MM.1S (cell line): ENCODE measurements at regions not wholly inside any gene's neighbourhood (a gene's known extent, or its start where the extent isn't known, plus 50 kb on each side); places are given as distances from the start of the nearest gene placed in this dataset.

Experiments
- DNase-seq: peaks from one replicate; pipeline ENCODE4 v3.0.0-alpha.2; 2015
- H2AFZ ChIP-seq: fragments of 300-600 bp; sonication (generic); 2 replicates; pipeline ENCODE4 v1.6.0; 2016; ENCODE audit warnings: antibody characterized with exemption, low read length
- H3F3A ChIP-seq: fragments of 300-600 bp; sonication (generic); 2 replicates; pipeline ENCODE4 v1.6.1; 2016; ENCODE audit warnings: mild to moderate bottlenecking, antibody characterized with exemption, low read length, moderate library complexity, mixed read lengths; ENCODE audit not compliant: insufficient read depth
- H3K27ac ChIP-seq: fragments of 300-600 bp; sonication (generic); 2 replicates; pipeline ENCODE4 v1.5.1; 2016; ENCODE audit warnings: mild to moderate bottlenecking, low read length
- H3K27me3 ChIP-seq: fragments of 300-600 bp; sonication (generic); replicated peaks from 2 replicates; pipeline ENCODE4 v1.6.0; 2016; ENCODE audit warnings: low read length; ENCODE audit not compliant: insufficient read depth
- H3K36me3 ChIP-seq: fragments of 300-600 bp; sonication (generic); replicated peaks from 2 replicates; pipeline ENCODE4 v1.6.1; 2016; ENCODE audit warnings: mild to moderate bottlenecking, low read length, mixed read lengths; ENCODE audit not compliant: insufficient read depth
- H3K4me1 ChIP-seq: fragments of 300-600 bp; sonication (generic); 2 replicates; pipeline ENCODE4 v1.6.1; 2016; ENCODE audit warnings: low read length, mixed read lengths
- H3K4me2 ChIP-seq: fragments of 300-600 bp; sonication (generic); 2 replicates; pipeline ENCODE4 v1.6.0; 2016; ENCODE audit warnings: low read depth, low read length
- H3K4me3 ChIP-seq: fragments of 300-600 bp; sonication (generic); 2 replicates; pipeline ENCODE4 v1.5.1; 2016; ENCODE audit warnings: low read length, mixed read lengths
- H3K79me2 ChIP-seq: fragments of 300-600 bp; sonication (generic); 2 replicates; pipeline ENCODE4 v1.6.1; 2016; ENCODE audit warnings: mixed run types, low read length, mixed read lengths
- H3K9ac ChIP-seq: fragments of 300-600 bp; sonication (generic); 2 replicates; pipeline ENCODE4 v1.6.1; 2016; ENCODE audit warnings: low read length, mixed read lengths
- H3K9me2 ChIP-seq: fragments of 300-600 bp; sonication (generic); replicated peaks from 2 replicates; pipeline ENCODE4 v1.6.1; 2016; ENCODE audit warnings: mild to moderate bottlenecking, low read length, mixed read lengths; ENCODE audit not compliant: insufficient read depth
- H3K9me3 ChIP-seq: fragments of 300-600 bp; sonication (generic); replicated peaks from 2 replicates; pipeline ENCODE4 v1.6.1; 2016; ENCODE audit warnings: mild to moderate bottlenecking, low read length, mixed read lengths; ENCODE audit not compliant: insufficient read depth
- H4K20me1 ChIP-seq: fragments of 300-600 bp; sonication (generic); 2 replicates; pipeline ENCODE4 v1.6.1; 2016; ENCODE audit warnings: mild to moderate bottlenecking, low read length, moderate library complexity, mixed read lengths; ENCODE audit not compliant: insufficient read depth
- CTCF ChIP-seq: fragments of 300-600 bp; sonication (generic); IDR thresholded peaks from 2 replicates; pipeline ENCODE4 v1.5.1; 2016; ENCODE audit warnings: antibody characterized with exemption, low read length, mixed read lengths
- EZH2 ChIP-seq: fragments of 300-600 bp; sonication (generic); optimal IDR thresholded peaks from 2 replicates; pipeline ENCODE3; 2017; ENCODE audit warnings: low read depth, mild to moderate bottlenecking, antibody characterized with exemption, low read length, mixed read lengths
- EZH2phosphoT487 ChIP-seq: fragments of 300-600 bp; sonication (generic); IDR thresholded peaks from 2 replicates; pipeline ENCODE4 v1.6.1; 2018; ENCODE audit warnings: antibody characterized with exemption, low read length

DNA sequence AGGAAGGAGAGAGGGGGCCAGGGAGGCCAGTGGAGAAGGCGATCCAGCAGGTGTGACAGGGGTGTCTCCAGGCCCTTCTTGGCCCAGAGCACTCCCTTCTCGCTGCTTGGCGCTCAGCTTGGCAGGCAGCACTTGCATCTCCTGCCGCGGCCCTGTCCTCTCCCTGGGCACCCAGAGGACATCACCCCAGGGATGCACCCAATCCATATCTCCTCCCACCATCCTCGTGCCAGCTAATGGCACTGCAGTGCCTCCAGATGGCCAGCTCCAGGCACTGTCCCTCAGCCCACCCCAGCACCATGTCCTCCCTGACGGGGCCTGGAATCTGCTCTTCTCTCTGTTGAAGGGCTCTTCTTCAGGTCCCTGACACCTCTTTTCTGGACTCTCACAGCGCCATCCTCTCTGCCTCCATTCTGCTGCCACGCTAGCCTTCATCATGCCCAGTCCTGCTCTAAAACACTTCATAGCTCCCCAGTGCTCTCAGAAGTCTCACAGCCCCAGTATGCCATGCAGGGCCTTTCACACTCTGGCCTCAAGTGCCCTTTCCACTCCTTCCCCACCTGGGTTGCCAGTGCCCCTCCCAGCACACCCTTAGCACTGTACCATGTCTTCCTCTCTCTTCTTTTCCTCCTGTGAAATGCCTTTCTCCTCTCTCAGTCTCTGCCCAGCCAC is 106.8 kb upstream of the SLC6A11 start:
- H3K27me3 ChIP-seq, result peaks cover 82% of the 10 kb centered on the region
- H3K9me2 ChIP-seq, result no peaks in the 10 kb centered on the region
- no peak overlapping the region for H3K4me3 ChIP-seq
- H3K9me3 ChIP-seq, result no peaks in the 10 kb centered on the region
- H3K79me2 ChIP-seq, result no peaks in the 10 kb centered on the region
- TF ChIP-seq EZH2 (no peak), EZH2phosphoT487 (no peak), CTCF (no peak)
- H2AFZ ChIP-seq, result no peak overlapping the region
- H3K36me3 ChIP-seq, result no peaks in the 10 kb centered on the region
- H3K4me1 ChIP-seq, result no peaks in the 10 kb centered on the region
- no peaks in the 10 kb centered on the region for H4K20me1 ChIP-seq
- H3K27ac ChIP-seq, result no peak overlapping the region
- no peaks in the 10 kb centered on the region for H3F3A ChIP-seq
- H3K9ac ChIP-seq, result no peak overlapping the region
- DNase-seq, result no peak
- H3K4me2 ChIP-seq, result no peak overlapping the region

DNA sequence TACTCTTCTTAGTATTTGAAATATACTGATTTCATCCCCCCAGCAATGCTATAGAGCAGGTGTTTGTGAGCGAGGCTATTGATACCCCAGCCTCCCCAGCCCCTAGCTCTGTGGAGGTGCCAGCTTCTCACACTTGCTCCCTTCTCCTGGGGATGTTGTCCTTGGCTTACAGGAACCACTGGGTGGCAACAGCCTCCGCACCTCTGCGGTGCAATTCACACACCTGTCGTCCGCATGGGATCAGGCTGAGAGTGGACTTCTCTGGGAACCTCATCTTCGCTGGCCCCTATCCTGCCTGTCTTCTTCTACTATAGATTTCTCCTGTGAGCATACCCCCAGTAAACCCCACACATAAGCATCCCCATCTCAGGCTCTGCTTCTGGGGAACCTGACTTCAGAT is 103.9 kb upstream of the SLC6A11 start:
- no peak overlapping the region for H3K9ac ChIP-seq
- H3K36me3 ChIP-seq, result no peaks in the 10 kb centered on the region
- H4K20me1 ChIP-seq, result no peaks in the 10 kb centered on the region
- no peaks in the 10 kb centered on the region for H3K79me2 ChIP-seq
- H3K9me2 ChIP-seq, result no peaks in the 10 kb centered on the region
- no peak overlapping the region for H3K27ac ChIP-seq
- H2AFZ ChIP-seq, result no peak overlapping the region
- H3K4me2 ChIP-seq, result no peak overlapping the region
- no peaks in the 10 kb centered on the region for H3F3A ChIP-seq
- H3K27me3 ChIP-seq, result peaks cover 76% of the 10 kb centered on the region
- DNase-seq, result no peak
- no peaks in the 10 kb centered on the region for H3K9me3 ChIP-seq
- H3K4me1 ChIP-seq, result no peaks in the 10 kb centered on the region
- TF ChIP-seq CTCF (no peak), EZH2 (no peak), EZH2phosphoT487 (no peak)
- H3K4me3 ChIP-seq, result no peak overlapping the region

DNA sequence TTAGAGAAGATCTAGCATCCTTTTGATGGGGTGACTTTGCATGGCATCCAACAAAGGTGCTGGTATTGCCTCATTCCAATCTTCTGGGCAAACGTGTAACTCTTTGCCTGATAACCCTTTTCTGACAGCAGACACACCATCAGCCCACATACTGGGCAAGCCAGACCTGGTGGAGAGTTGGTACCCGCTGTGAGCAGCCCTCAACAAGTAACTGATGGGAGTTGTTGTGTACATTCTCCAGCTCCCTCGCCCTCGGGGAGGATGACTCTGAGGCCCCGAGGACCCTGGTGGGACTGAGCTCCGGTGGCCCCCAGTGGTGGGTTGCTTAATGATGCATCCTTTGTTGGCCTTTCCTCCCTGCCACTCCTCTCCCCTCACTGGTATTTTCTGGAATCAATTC is 102.4 kb upstream of the SLC6A11 start:
- TF ChIP-seq CTCF, result no peak
- no peak for TF ChIP-seq EZH2
- TF ChIP-seq EZH2phosphoT487, result no peak
- Histone ChIP-seq H3K27ac (no peak overlapping the region), H3K4me2 (no peak overlapping the region), H3K9ac (no peak overlapping the region), H3K4me3 (no peak overlapping the region), H3K36me3 (no peaks in the 10 kb centered on the region), H3K27me3 (peaks cover 67% of the 10 kb centered on the region), H3K4me1 (no peaks in the 10 kb centered on the region), H3K9me3 (no peaks in the 10 kb centered on the region), H3K9me2 (no peaks in the 10 kb centered on the region), H2AFZ (no peak overlapping the region), H4K20me1 (no peaks in the 10 kb centered on the region), H3K79me2 (no peaks in the 10 kb centered on the region), H3F3A (no peaks in the 10 kb centered on the region)
- DNase-seq, result no peak
